ENCODE measurements at regions not wholly inside any gene's neighbourhood (a gene's known extent, or its start where the extent isn't known, plus 50 kb on each side); places are given as distances from the start of the nearest gene placed in this dataset.

- no peak for TF ChIP-seq ZFX (IDR thresholded peaks at IDR 0.05)
Measured at GRCh38 chr14:39880106-39880695, 448.0 kb upstream of the FBXO33 start (continued).

- ATAC-seq, result no peak
- no TSS peak for BruUV-seq (replicated peaks)
- intact Hi-C loops (cut with micrococcal nuclease), result no loop called here
Measured at GRCh38 chr14:39877577-39878190, 445.5 kb upstream of the FBXO33 start.

More at GRCh38 chr14:39877577-39878190, 445.5 kb upstream of the FBXO33 start:
- H3K9me3 ChIP-seq (ENCODE audit: control insufficient read depth in 1 of 2, insufficient read depth in 1 of 2, low read depth in 1 of 2, low read length in 2 of 2), result no peaks in the 10 kb centered on the region
- no peaks in the 10 kb centered on the region for H3K27me3 ChIP-seq (ENCODE audit: insufficient read depth, low read length)
- POLR2A ChIA-PET, result no interaction called here
- no peak overlapping the region for H3K27ac ChIP-seq (ENCODE audit: low read depth, low read length)
- no peaks in the 10 kb centered on the region for H4K20me1 ChIP-seq (ENCODE audit: insufficient read depth)
- CTCF ChIA-PET, result no interaction called here
- TF ChIP-seq MAX (IDR thresholded peaks at IDR 0.05) (no peak), CTCF (IDR thresholded peaks at IDR 0.05 in 2 of 3, conservative IDR thresholded peaks at IDR 0.05 in 1 of 3; ENCODE audit: borderline replicate concordance in 1 of 3, insufficient read depth in 1 of 3, low read depth in 2 of 3, low read length in 2 of 3) (no peak), REST (IDR thresholded peaks at IDR 0.05; ENCODE audit: low read depth) (no peak), RAD21 (IDR thresholded peaks at IDR 0.05; ENCODE audit: low read depth) (no peak), EZH2 (IDR thresholded peaks at IDR 0.05) (no peak), ATF3 (IDR thresholded peaks at IDR 0.05) (no peak), POLR2A (IDR thresholded peaks at IDR 0.05; ENCODE audit: borderline replicate concordance, extremely low read depth, insufficient read depth, insufficient read length) (no peak), ZNF274 (IDR thresholded peaks at IDR 0.05; ENCODE audit: low read depth, low read length) (no peak), SRF (IDR thresholded peaks at IDR 0.05; ENCODE audit: low read depth) (no peak), EGR1 (IDR thresholded peaks at IDR 0.05; ENCODE audit: low read depth) (no peak), ZFX (IDR thresholded peaks at IDR 0.05) (no peak), CEBPB (IDR thresholded peaks at IDR 0.05; ENCODE audit: low read depth) (no peak), CBX3 (IDR thresholded peaks at IDR 0.05; ENCODE audit: low read depth) (no peak), YY1 (IDR thresholded peaks at IDR 0.05; ENCODE audit: extremely low read depth, insufficient replicate concordance, low read depth, low read length) (no peak), JUND (IDR thresholded peaks at IDR 0.05) (no peak), EZH2phosphoT487 (IDR thresholded peaks at IDR 0.05; ENCODE audit: borderline replicate concordance) (no peak), SP1 (IDR thresholded peaks at IDR 0.05; ENCODE audit: low read depth) (no peak), SIN3A (IDR thresholded peaks at IDR 0.05; ENCODE audit: low read depth) (no peak), ELF1 (IDR thresholded peaks at IDR 0.05; ENCODE audit: borderline replicate concordance, low read depth) (no peak)
- H3K4me2 ChIP-seq (ENCODE audit: low read length), result no peak overlapping the region
- DNase-seq (ENCODE audit: low read depth, low spot score), result no peak
- RAD21 ChIA-PET (ENCODE audit: low non-redundant PET in 1 of 2, low total read pairs in 2 of 2, uncharacterized antibody in 2 of 2, unreplicated experiment in 2 of 2), result no interaction called here
- no peaks in the 10 kb centered on the region for H3K36me3 ChIP-seq (ENCODE audit: control insufficient read depth in 1 of 2, insufficient read depth in 2 of 2, low read length in 2 of 2)
- no peak overlapping the region for H2AFZ ChIP-seq (ENCODE audit: low read depth, low read length, poor library complexity, severe bottlenecking)
- no peaks in the 10 kb centered on the region for H3K4me1 ChIP-seq (ENCODE audit: control insufficient read depth in 1 of 2, insufficient read depth in 2 of 2, low read length in 2 of 2)
- no peaks in the 10 kb centered on the region for H3K9me2 ChIP-seq (ENCODE audit: insufficient read depth)
- H3K79me2 ChIP-seq (ENCODE audit: insufficient read depth, low read length), result no peaks in the 10 kb centered on the region
- H3K9ac ChIP-seq (ENCODE audit: low read length), result no peak overlapping the region
- no peak overlapping the region for H3K4me3 ChIP-seq (replicated peaks in 1 of 2; ENCODE audit: low read depth in 1 of 2, low read length in 2 of 2)
